GM12878 (cell line): ENCODE measurements at regions not wholly inside any gene's neighbourhood (a gene's known extent, or its start where the extent isn't known, plus 50 kb on each side); places are given as distances from the start of the nearest gene placed in this dataset.

ENCODE experiments used
- ATAC-seq: fragments of 200-7000 bp; cut with Tn5 transposase; 3 replicates; pipeline ENCODE4 v1.9.1; 2020; ENCODE audit warnings: mild to moderate bottlenecking, moderate library complexity
- BruUV-seq: library from RNA; stranded (reverse); fragments of 400-500 nt; replicated peaks from 2 replicates; lab custom pipeline; 2021; lab: Mats Ljungman, UMichigan
- CTCF ChIA-PET: fragments of 300-600 bp; sonication (Branson Sonifier 250); formaldehyde crosslinking; extraction: SDS; loops from one replicate; lab custom pipeline; 2021; ENCODE audit warnings: inconsistent platforms; lab: Yijun Ruan, JAX
- POLR2A ChIA-PET: fragments of 350-600 bp; formaldehyde crosslinking; extraction: SDS; loops from one replicate; lab custom pipeline; 2021; ENCODE audit warnings: inconsistent platforms; lab: Charles Lee
- RAD21 ChIA-PET: fragments of 300-600 bp; sonication (Branson Sonifier 250); formaldehyde crosslinking; loops from one replicate; lab custom pipeline; 2023; ENCODE audit warnings: antibody characterized with exemption; ENCODE audit not compliant: unreplicated experiment; lab: Charles Lee
- SMC1A ChIA-PET: fragments of 300-600 bp; sonication (Branson Sonifier 250); formaldehyde crosslinking; loops from one replicate; lab custom pipeline; 2023; ENCODE audit not compliant: unreplicated experiment, uncharacterized antibody; lab: Charles Lee
- DNase-seq: peaks from one replicate; pipeline ENCODE4 v3.0.0-alpha.2; 2011; ENCODE audit warnings: low read depth, low spot score
- FAIRE-seq: peaks from 3 replicates; lab custom pipeline; 2011; peaks lifted over from hg19 to GRCh38; lab: Jason Lieb, UNC
- H2AFZ ChIP-seq: 2 replicates; pipeline ENCODE4 v1.6.0; 2011; ENCODE audit warnings: low read depth, low read length, control low read depth; ENCODE audit not compliant: control insufficient read depth
- H3K27ac ChIP-seq: 2 replicates; pipeline ENCODE4 v1.5.1; 2011; ENCODE audit warnings: control low read depth; ENCODE audit not compliant: control insufficient read depth, insufficient read depth
- H3K27me3 ChIP-seq, 2 experiments: replicated peaks in 1 of 2; 2 replicates each; pipeline versions ENCODE4 v1.6.0 to v1.6.1; 2011; ENCODE audit warnings: low read length in 1 of 2; ENCODE audit not compliant: control insufficient read depth in 2 of 2, insufficient read depth in 2 of 2
- H3K36me3 ChIP-seq, 2 experiments: 2 replicates each; pipeline ENCODE4 v1.5.1; 2011; ENCODE audit warnings: low read length in 1 of 2; ENCODE audit not compliant: control insufficient read depth in 2 of 2, insufficient read depth in 2 of 2
- H3K4me1 ChIP-seq: 2 replicates; pipeline ENCODE4 v1.6.1; 2011; ENCODE audit warnings: mild to moderate bottlenecking, low read length, moderate library complexity, mixed read lengths; ENCODE audit not compliant: control insufficient read depth, insufficient read depth
- H3K4me2 ChIP-seq: 2 replicates; pipeline ENCODE4 v1.6.0; 2011; ENCODE audit warnings: control low read depth; ENCODE audit not compliant: control insufficient read depth, insufficient read depth
- H3K4me3 ChIP-seq: fragments of 200-600 bp; sonication (generic); 2 replicates; pipeline ENCODE4 v1.5.1; 2016
- H3K79me2 ChIP-seq: 2 replicates; pipeline ENCODE4 v1.6.0; 2011; ENCODE audit warnings: low read length; ENCODE audit not compliant: control insufficient read depth, insufficient read depth
- H3K9ac ChIP-seq: 2 replicates; pipeline ENCODE4 v1.8.0; 2011; ENCODE audit warnings: low read length, control low read depth, mixed read lengths; ENCODE audit not compliant: control insufficient read depth, insufficient read depth
- H3K9me3 ChIP-seq: replicated peaks from 3 replicates; pipeline ENCODE4 v1.5.1; 2011; ENCODE audit warnings: mild to moderate bottlenecking, low read length; ENCODE audit not compliant: control insufficient read depth, insufficient read depth
- H4K20me1 ChIP-seq: 2 replicates; pipeline ENCODE4 v1.6.0; 2011; ENCODE audit not compliant: control insufficient read depth, insufficient read depth
- CHD2 ChIP-seq: IDR thresholded peaks from 2 replicates; pipeline ENCODE4 v1.6.1; 2011; ENCODE audit warnings: low read depth, low read length, improper control_type of control experiment, borderline replicate concordance
- EED ChIP-seq: sonication (generic); IDR thresholded peaks from 2 replicates; pipeline ENCODE4 v1.6.1; 2016; ENCODE audit warnings: antibody characterized with exemption, low read depth
- GABPA ChIP-seq: IDR thresholded peaks from 2 replicates; pipeline ENCODE4 v1.6.1; 2014; ENCODE audit warnings: antibody characterized with exemption, low read depth, mild to moderate bottlenecking, inconsistent platforms
- GATAD2B ChIP-seq: fragments of 450-650 bp; conservative IDR thresholded peaks from 2 replicates; pipeline ENCODE4 v1.6.1; 2017; ENCODE audit warnings: low read depth, mild to moderate bottlenecking, moderate library complexity
- HDAC6 ChIP-seq: fragments of 200-600 bp; sonication (generic); IDR thresholded peaks from one replicate; pipeline ENCODE4 v1.8.0; 2017; ENCODE audit warnings: antibody characterized with exemption; ENCODE audit not compliant: unreplicated experiment
- LARP7 ChIP-seq: fragments of 450-650 bp; IDR thresholded peaks from 2 replicates; pipeline ENCODE4 v1.6.1; 2017; ENCODE audit warnings: mild to moderate bottlenecking
- NRF1 ChIP-seq: conservative IDR thresholded peaks from 2 replicates; pipeline ENCODE4 v1.6.1; 2011; ENCODE audit warnings: mild to moderate bottlenecking, low read depth, low read length, improper control_type of control experiment
- PML ChIP-seq: IDR thresholded peaks from 2 replicates; pipeline ENCODE4 v1.6.1; 2012; ENCODE audit warnings: low read length, inconsistent platforms
- RBBP5 ChIP-seq: fragments of 200-600 bp; sonication (generic); conservative IDR thresholded peaks from 2 replicates; pipeline ENCODE4 v1.6.1; 2016
- RUNX3 ChIP-seq: IDR thresholded peaks from 2 replicates; pipeline ENCODE4 v1.6.1; 2012; ENCODE audit warnings: low read length, inconsistent platforms
- TARDBP ChIP-seq: IDR thresholded peaks from 2 replicates; pipeline ENCODE4 v1.6.1; 2016; ENCODE audit warnings: borderline replicate concordance
- WGBS: methylation state at CpG from one replicate; pipeline ENCODE4 v1.1.6; 2016; ENCODE audit warnings: low lambda C conversion rate; ENCODE audit not compliant: insufficient replicate concordance, insufficient coverage; ENCODE audit errors: missing lambda C conversion rate; 5-methylcytosine and 5-hydroxymethylcytosine counted together
- in situ Hi-C: fragments of 300-500 bp; cut with MboI; formaldehyde crosslinking; loops from 9 replicates; pipeline ENCODE4 v1.14.3; 2018; ENCODE audit warnings: mixed read lengths
- intact Hi-C: fragments of 100-400 bp; cut with micrococcal nuclease; formaldehyde crosslinking; loops from one replicate; pipeline ENCODE4 v1.14.2; 2022; ENCODE audit not compliant: unreplicated experiment
- TF ChIP-seq, protein P1 (sequence below): IDR thresholded peaks from 2 replicates; pipeline ENCODE4 v1.6.1; 2012; ENCODE audit warnings: low read depth, low read length, improper control_type of control experiment
- TF ChIP-seq, protein P2 (sequence below): fragments of 450-650 bp; IDR thresholded peaks from 2 replicates; pipeline ENCODE4 v1.6.1; 2017; ENCODE audit warnings: mild to moderate bottlenecking
- TF ChIP-seq, protein P3 (sequence below): IDR thresholded peaks from 2 replicates; pipeline ENCODE4 v1.6.1; 2011; ENCODE audit warnings: borderline replicate concordance, low read depth, mild to moderate bottlenecking, moderate library complexity, mixed read lengths, low read length; ENCODE audit not compliant: insufficient read depth; ENCODE audit errors: extremely low read length
- TF ChIP-seq, protein P4 (sequence below): fragments of 450-650 bp; conservative IDR thresholded peaks from 2 replicates; pipeline ENCODE4 v1.6.1; 2017; ENCODE audit warnings: mild to moderate bottlenecking, moderate library complexity

DNA sequence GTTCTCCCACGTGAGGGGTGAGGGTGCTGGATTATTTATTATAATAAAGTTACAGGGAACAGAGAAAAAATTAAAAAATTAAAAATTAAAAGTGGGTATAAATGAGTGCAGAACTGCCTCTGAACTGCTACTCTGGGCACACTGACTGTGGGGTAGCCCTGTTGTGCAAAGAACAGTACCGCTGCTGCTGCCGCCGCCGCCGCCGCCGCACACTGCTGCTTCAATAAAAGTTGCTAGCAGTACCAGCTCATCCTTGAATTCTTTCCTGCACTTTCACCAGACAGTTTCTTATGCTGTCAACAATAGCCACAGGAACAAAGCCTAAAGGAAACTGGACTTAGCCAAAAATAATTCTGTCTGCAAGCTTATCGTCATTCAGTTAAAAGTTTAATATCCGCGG lies 72.1 kb downstream of the GCC1 start (continued):
- TF ChIP-seq, protein P1, sequence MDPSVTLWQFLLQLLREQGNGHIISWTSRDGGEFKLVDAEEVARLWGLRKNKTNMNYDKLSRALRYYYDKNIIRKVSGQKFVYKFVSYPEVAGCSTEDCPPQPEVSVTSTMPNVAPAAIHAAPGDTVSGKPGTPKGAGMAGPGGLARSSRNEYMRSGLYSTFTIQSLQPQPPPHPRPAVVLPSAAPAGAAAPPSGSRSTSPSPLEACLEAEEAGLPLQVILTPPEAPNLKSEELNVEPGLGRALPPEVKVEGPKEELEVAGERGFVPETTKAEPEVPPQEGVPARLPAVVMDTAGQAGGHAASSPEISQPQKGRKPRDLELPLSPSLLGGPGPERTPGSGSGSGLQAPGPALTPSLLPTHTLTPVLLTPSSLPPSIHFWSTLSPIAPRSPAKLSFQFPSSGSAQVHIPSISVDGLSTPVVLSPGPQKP = no peak
- TF ChIP-seq, protein P2, sequence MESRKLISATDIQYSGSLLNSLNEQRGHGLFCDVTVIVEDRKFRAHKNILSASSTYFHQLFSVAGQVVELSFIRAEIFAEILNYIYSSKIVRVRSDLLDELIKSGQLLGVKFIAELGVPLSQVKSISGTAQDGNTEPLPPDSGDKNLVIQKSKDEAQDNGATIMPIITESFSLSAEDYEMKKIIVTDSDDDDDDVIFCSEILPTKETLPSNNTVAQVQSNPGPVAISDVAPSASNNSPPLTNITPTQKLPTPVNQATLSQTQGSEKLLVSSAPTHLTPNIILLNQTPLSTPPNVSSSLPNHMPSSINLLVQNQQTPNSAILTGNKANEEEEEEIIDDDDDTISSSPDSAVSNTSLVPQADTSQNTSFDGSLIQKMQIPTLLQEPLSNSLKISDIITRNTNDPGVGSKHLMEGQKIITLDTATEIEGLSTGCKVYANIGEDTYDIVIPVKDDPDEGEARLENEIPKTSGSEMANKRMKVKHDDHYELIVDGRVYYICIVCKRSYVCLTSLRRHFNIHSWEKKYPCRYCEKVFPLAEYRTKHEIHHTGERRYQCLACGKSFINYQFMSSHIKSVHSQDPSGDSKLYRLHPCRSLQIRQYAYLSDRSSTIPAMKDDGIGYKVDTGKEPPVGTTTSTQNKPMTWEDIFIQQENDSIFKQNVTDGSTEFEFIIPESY = no peak
- no peak for TF ChIP-seq TARDBP
- no peak for TF ChIP-seq EED
- TF ChIP-seq CHD2 = no peak

DNA sequence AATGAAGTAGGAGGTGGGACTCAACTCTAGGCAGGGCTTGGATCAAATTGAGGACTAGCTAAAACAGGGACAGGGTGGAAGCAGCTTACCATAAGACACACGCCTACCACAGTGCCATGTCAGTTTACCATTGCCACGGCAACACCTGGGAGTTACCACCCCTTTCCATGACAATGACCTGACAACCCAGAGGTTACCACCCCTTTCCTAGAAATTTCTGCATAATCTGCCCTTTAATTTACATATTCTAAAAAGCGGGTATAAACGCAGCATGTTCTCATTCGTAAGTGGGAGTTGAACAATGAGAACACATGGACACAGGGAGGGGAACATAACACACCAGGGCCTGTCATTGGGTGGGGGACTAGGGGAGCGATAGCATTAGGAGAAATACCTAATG lies 72.7 kb downstream of the GCC1 start:
- WGBS = 36% methylated on average over 6 of the region's 6 CpGs
- TF ChIP-seq NRF1 (no peak), HDAC6 (no peak), LARP7 (no peak), GATAD2B (no peak), RUNX3 (no peak), PML (no peak), RBBP5 (no peak), GABPA (no peak)
- TF ChIP-seq, protein P1 = no peak
- TF ChIP-seq, protein P3, sequence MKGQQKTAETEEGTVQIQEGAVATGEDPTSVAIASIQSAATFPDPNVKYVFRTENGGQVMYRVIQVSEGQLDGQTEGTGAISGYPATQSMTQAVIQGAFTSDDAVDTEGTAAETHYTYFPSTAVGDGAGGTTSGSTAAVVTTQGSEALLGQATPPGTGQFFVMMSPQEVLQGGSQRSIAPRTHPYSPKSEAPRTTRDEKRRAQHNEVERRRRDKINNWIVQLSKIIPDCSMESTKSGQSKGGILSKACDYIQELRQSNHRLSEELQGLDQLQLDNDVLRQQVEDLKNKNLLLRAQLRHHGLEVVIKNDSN = no peak
- TF ChIP-seq, protein P4, sequence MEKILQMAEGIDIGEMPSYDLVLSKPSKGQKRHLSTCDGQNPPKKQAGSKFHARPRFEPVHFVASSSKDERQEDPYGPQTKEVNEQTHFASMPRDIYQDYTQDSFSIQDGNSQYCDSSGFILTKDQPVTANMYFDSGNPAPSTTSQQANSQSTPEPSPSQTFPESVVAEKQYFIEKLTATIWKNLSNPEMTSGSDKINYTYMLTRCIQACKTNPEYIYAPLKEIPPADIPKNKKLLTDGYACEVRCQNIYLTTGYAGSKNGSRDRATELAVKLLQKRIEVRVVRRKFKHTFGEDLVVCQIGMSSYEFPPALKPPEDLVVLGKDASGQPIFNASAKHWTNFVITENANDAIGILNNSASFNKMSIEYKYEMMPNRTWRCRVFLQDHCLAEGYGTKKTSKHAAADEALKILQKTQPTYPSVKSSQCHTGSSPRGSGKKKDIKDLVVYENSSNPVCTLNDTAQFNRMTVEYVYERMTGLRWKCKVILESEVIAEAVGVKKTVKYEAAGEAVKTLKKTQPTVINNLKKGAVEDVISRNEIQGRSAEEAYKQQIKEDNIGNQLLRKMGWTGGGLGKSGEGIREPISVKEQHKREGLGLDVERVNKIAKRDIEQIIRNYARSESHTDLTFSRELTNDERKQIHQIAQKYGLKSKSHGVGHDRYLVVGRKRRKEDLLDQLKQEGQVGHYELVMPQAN = no peak

More for the DNA sequence above, 72.7 kb downstream of the GCC1 start:
- H3K79me2 ChIP-seq = no peaks in the 10 kb centered on the region
- DNase-seq = no peak
- POLR2A ChIA-PET = no interaction called here
- CTCF ChIA-PET = interaction anchor here (0.7 kb wide), 1 partner anchor 158 kb away, joined by 3 read pairs; no protein-coding TSS in a partner anchor
- no TSS peak for BruUV-seq
- H3K4me1 ChIP-seq = no peaks in the 10 kb centered on the region
- intact Hi-C loops (loop anchor here (5.0 kb wide), 1 partner anchor 165 kb away; no protein-coding TSS in a partner anchor), in situ Hi-C loops (no loop called here)
- no peaks in the 10 kb centered on the region for H3K9me3 ChIP-seq
- no peak overlapping the region for H2AFZ ChIP-seq
- no peaks in the 10 kb centered on the region for H4K20me1 ChIP-seq
- H3K4me3 ChIP-seq = no peak overlapping the region
- no peak overlapping the region for H3K27ac ChIP-seq
- SMC1A ChIA-PET = no interaction called here
- H3K4me2 ChIP-seq = no peak overlapping the region
- H3K27me3 ChIP-seq = peaks cover 0 to 3% of the 10 kb centered on the region in 2 experiments; a peak in 1 of 4 replicates
- H3K36me3 ChIP-seq = no peaks in the 10 kb centered on the region
- no peak overlapping the region for H3K9ac ChIP-seq
- RAD21 ChIA-PET = no interaction called here
- no peak for ATAC-seq
- no peak for FAIRE-seq
